ENCODE measurements at regions not wholly inside any gene's neighbourhood (a gene's known extent, or its start where the extent isn't known, plus 50 kb on each side); places are given as distances from the start of the nearest gene placed in this dataset.

DNA sequence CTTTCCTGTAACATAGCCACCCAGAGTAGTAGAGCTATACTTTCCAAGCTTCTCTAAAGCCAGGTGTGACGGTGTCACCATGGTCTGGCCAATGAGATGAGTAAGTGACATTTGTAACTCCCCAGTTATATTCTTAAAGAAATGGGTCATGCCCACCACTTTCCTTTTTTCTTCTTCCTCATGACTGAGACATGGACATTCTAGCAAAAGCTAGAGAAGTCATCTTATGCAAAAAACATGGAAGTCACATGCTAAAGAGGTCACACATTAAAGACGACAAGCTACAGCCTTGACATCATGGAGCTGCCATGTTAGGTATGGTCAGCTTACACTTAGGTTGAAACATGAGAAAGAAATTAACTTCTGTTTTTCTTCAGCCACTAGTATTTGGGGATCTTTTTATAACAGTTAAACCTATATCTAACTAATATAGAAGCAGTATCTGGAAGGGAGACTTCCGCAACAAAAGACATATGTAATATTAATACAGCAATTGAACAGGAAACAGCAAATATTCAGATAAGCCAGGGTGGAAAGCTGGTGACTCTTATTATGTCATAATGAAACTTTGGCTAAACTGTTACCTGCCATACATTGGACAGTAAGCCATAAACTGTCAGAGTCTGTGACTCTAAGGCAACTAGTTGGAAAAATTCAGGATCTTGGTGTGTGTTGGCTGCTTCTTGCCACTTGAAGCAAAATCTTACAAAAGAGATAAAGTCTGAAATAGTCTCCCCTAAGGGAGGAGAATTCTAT is 54.7 kb upstream of the SNX2 start:
- DNase-seq (ENCODE audit: low read depth, low spot score) = no peak

DNA sequence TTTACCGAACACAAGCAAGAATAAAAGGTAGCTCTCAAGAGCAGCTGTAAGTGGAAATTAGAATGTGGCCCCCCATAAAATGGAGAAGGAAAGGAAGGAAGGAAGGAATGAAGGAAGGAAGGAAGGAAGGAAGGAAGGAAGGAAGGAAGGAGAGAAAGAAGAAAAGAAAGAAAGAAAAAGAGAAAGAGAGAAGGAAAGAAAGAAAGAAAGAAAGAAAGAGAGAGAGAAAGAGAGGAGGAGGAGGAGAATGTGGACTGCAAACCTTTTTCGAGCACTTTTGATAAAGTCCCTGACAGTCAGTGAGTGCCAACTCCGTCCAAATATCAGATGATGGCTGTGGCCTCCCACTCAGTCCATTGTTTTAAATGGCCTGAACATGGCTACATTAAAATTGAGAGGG is 53.8 kb upstream of the SNX2 start:
- no peak for DNase-seq (ENCODE audit: low read depth, low spot score)

DNA sequence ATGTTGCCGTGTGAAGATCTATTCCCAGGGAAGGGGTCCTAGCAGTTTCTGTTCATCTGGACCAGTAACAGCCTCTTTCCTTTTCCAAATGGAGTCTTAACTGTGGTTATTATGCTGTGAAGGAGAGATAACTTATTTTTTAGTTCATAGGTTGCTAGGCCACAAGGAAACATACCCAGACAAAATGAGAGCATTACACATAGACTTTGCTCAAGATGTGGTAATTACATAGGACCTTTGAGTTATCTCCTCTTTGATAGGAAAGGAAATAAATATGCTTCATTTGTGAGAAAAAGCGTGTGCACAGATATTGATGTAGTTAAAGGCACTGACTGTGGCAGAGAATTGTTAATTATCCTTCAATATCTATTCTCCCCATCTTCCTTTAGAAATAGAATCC is 52.5 kb upstream of the SNX2 start:
- DNase-seq (ENCODE audit: low read depth, low spot score) = no peak

DNA sequence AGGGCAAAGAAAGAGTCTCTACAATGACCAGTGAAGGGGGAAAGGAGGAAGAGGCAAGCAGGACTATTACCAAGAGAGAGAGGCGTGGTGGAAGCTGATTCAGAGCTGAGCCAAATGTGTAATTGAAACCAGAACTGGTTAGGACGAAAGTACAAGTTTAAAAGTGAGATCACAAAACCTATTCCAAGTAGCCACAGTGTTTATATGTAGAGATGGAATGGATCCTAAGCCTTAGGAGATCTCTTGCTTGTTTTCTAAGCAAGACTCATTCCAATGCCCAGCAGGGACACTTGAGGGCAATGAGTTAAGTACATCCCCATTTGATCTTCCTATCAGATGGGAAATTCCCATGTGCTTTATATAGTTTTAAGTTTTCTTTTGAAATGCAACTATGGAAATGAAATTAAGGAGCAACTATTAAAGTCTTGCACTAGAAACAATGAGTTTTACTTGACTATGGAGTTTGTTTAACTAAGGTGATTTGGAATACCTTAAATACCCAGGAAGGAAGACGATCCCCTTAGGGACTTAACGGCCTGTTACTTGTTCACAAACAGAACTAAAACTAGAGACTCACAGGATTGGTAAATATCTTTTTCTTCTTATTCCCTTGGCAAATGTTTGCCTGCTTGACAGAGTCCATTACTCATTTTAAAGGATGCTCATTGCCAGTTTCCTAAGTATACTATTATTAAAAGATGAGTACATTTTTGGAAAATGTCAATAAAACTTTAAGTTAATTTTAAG is 51.1 kb upstream of the SNX2 start:
- no peak for DNase-seq (ENCODE audit: low read depth, low spot score)
